Cardiac septum (tissue), 1 donor: ENCODE measurements at regions not wholly inside any gene's neighbourhood (a gene's known extent, or its start where the extent isn't known, plus 50 kb on each side); places are given as distances from the start of the nearest gene placed in this dataset.
"Not testable (repeated sequence)": the region's sequence is repeated elsewhere in the genome, so short reads cannot be mapped to it uniquely, and the experiment has no call there.

Experiments
- DNase-seq: peaks from one replicate; pipeline ENCODE4 v3.0.0-alpha.2; 2020; ENCODE audit warnings: low spot score
- intact Hi-C: fragments of 100-400 bp; cut with DNase I; formaldehyde crosslinking; loops from one replicate; pipeline ENCODE4 v1.14.0; 2022
- donor health status: DM: no; HTN: no; CAD: no.

DNA sequence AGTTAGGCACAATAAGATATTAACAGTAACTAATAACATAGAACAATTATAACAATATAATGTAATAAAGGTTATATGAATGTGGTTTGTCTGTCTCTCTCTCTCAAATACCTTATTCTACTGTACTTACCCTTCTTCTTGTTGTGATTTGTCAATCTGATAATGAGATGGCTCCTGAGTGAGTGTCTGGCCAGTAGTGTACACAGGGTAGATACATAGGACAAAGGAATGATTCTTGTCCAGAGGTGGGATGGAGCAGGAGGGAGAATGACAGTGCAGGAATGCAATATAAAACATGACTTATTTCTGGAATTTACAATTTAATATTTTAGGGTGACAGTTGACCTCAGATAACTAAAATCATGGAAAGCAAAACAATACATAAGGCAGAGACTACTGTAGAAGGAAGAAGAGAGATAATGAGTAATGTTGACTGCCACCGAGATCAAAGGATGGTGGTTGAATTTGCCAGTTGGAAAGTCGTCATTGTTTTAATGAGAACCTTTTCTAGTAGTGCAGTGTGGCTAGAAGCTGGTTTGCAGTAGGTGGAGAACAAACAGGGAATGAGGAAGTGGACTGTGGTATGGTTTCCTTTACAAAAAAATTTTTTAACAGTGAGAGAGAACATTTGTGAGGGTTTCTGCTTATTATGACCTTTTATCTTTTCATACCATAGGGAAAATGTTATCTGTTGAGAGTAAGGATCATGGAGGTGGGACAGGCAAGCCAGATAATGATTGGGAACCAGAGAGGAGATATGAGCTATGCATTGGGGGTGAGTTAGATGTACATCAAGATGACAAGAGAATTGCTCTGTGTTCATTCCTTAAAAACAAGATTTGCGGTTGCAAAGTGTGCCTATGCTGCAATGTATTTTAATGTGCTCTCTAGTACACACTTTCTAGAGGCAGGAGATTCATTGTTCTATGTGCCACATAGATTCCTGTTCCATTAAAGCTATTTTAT is 458.3 kb downstream of the BTG1 start:
- no peak for DNase-seq
- intact Hi-C loops = no loop called here

DNA sequence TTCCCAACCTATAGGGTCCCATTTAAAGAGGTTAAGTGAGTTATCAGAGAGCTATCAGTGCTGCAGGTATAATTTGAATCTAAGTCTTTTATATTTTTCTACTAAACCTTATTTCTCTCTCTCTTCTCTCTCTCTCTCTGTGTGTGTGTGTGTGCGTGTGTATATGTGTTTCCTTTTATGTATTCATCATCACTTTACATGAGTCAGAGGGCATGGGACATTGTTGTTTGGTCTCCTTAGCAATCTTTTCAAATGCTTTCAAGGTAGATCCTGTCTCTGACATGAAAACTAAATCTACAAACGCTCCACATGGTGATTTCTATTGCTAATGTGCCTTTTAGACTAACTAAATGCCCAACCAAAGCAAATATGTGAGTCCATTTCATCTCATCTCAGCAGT is 459.7 kb downstream of the BTG1 start:
- DNase-seq = no peak
- intact Hi-C loops = no loop called here

DNA sequence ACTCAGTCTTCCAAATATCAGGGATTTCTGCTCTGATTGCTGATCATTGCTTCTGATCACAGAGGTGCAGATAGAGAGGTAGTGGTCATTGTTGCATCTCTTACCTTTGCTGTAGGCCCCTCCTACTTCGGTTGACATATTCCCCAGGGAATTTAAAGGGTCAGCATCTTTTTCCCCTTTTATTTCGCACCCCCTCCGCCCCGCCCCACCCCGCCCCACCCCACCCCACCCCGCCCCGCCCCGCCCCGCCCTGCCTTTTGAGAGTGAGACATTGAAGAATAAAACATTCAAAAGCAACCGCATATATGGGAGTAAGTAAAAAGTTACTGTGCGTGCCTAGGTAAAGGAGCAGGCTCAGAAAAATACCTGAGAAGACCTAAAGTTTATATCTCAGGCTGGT is 463.9 kb downstream of the BTG1 start:
- intact Hi-C loops = no loop called here
- DNase-seq = no peak

DNA sequence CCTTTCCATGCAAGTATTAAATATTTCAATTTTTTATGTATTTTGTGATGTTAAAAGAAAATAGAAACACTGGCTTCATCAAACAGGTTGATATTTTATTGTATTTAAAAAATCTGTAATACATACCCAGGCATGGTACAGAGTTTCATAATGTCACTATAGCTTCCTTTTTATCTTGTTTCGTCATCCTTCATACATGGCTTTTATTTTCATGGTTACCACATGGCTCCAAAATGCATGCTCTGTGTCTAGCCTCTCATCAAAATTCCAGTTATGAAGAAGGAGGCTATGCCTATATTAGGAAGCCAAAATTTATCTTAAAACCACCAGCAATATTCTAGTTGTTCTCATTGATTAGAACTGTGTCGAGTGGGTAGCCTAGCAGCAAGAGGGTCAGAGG is 464.8 kb downstream of the BTG1 start:
- intact Hi-C loops = no loop called here

DNA sequence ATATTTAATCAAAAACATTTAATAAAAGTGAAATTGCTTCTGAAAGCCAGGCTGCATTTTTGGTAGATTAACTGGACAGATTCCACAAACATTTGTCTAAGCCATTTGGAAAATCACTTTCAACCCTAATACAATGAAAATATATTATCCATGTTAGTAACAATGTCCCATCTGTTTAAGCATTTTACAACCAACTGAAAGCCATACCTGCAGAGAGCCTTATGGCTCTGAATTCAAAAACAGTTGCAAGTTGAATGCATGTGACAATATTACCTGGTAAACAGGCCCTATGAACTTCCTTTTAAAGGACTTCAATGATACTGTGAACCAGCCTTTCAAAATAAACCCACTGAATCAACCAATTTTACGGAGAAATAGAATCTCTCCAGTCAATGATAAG is 468.1 kb downstream of the BTG1 start:
- DNase-seq = no peak
- intact Hi-C loops = no loop called here

More for the DNA sequence above, 464.8 kb downstream of the BTG1 start:
- DNase-seq = no peak

DNA sequence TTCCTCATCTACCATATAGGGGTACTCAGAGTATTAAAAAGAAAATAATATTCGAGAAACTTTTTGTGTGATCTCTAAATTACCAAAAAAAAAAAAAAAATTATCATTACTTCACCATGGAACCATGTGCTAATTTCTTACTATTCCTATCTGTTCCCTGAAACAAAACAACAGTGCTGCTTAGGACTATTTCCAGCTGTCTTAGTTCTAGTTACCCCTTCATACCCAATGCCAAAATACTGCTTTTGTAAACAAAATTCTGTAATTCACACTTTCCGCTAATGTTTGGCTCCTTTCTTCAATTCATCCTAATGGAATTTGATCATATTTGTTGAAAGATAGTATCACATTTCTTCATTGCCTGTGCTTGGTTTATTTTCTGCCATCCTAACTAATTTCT is 470.2 kb downstream of the BTG1 start:
- DNase-seq = no peak
- intact Hi-C loops = no loop called here

DNA sequence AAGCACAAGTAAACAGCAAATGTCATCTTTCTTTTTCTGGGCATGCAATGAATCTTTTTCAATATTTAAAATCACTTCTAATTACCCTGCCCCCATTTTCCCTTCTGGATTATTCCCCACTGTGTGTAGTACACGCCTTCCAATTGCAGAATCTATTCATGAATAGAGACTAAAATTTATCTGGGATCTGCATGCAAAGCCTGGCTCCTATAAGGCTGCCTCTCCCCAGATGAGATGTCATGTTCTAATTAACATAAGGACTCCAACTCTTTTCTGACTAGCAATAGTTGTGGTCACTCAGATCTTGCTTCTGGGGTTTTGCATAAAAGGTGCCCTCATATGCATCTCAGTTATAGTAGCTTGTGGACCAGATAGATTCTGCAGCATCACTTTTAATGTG is 473.5 kb downstream of the BTG1 start:
- DNase-seq = no peak
- intact Hi-C loops = no loop called here

DNA sequence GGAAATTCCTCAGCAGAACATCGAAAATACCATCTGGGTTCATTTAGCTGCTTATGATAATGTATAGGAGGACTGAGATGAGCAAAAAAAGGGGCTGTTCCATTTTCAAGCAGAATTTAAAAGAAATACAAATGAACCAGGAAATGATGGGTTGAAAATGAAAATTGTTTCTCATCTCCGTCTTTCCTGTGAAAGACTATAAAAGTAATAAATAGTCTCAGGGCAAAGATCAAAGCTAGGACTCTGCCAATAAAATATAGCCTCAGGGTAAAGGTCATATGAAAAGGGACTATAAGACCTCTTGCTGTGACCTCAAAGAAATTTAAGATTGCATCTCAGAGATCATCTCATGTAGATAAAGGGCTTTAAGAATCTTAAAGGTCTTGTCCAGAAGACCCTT is 478.0 kb downstream of the BTG1 start:
- no peak for DNase-seq
- intact Hi-C loops = no loop called here

DNA sequence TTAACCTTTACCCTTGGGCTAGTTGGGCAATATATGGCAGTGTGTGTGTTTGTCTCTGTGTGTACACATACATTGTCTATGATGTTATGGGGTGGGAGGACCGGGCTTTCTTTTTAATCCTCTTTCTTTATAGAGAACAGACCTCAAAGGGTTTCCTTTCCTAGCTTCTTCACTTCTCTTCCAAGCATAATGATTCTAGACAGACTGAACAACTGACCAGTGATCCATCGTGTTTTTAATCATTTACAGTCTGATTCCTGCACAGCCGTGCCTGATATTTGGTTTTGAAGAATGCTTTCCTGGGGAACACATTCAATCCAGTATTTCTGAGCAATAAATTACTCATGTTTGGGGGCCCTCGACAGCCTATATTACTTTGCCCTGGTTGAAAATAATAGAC is 481.1 kb upstream of the DCN start:
- DNase-seq = no peak
- intact Hi-C loops = no loop called here

DNA sequence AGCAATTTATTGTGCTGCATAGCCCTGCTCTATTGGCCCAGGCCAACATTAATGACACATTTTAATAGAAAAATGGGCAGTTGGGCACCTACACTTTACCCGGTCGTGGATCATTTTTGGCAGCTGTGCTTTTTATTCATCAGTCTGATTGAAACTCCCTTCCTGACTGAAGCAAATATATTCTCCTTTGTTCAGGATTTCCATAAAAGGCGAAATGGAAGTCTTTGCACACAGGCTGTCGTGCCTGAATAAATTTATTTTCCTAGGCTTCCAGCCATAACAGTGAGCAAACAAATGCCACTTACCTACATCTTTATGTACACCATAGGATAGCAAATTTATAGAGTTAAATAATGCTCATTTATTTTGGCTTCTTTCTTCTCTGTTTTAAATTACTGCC is 480.7 kb upstream of the DCN start:
- intact Hi-C loops = no loop called here
- DNase-seq = no peak

DNA sequence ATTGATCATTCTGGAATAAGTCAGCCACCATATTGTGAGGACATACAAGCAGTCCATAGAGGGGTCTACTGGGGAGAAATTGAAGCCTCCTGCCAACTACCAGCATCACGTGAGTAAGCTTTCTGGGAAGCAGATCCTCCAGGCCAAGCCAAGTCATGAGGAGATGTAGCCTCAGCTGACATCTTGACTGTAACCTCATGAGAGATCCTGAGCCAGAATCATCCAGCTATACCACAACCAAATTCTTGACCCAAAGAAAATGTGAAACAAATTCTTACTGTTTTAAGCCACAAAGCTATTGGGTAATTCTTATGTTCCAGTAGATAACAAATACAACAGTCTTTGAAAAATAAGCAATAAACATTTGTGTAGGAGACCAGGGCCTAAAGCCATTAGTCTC is 479.4 kb upstream of the DCN start:
- DNase-seq = no peak
- intact Hi-C loops = no loop called here

DNA sequence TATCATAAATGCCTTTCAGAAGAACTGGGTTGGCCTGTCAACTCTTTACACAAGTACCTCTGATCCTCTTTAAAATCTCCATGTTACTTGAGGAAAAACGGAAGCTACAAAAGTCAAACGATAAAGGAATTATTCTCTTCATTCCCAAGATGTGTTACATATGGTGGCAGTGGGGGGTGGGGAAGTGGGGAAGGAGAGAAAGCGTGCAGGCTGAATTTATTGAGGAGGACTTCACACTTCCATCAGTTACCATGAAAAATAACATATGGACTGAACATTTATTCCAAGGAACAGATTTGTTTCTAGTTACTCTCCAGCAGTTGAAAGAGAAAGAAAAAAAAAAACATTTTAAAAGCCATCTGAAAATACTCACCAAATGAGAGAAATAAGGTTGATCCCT is 474.4 kb upstream of the DCN start:
- DNase-seq = no peak

DNA sequence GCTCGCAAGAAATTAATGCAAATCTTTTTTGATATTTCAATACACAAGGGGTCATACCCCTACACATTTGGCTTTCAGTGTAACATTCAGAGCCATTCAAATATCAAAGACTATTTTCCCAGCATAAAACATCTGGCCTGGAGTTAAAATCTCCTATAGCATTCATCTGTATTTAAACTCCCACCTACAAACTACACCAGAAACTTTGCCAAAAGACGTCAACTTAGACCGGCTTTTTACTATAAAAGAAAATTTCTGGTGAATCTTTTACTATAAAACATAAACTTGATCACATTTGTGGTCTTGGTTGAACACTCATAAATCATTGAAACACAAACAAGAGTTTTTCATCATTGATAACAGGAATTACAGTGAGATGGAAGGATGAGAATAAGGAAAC is 473.3 kb upstream of the DCN start:
- DNase-seq = no peak
- intact Hi-C loops = no loop called here

More for the DNA sequence above, 474.4 kb upstream of the DCN start:
- intact Hi-C loops = no loop called here

DNA sequence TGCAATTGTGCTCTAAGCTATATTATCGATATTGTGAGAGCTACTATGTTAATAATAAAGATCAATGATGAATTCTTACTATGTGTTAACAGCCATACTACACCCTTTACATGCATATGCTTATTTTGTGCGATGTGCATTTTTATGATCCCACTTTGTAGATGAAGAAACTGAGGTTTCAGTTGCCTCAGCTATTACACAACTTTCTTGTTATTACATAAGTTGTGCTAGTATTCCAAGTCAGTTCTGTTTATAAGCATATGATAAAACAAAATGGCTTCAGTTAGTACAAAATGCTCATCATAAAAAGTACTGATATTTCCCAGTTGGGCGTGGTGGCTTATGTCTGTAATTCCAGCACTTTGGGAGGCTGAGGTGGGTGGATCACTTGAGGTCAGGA is 471.5 kb upstream of the DCN start:
- no peak for DNase-seq
- intact Hi-C loops = no loop called here

DNA sequence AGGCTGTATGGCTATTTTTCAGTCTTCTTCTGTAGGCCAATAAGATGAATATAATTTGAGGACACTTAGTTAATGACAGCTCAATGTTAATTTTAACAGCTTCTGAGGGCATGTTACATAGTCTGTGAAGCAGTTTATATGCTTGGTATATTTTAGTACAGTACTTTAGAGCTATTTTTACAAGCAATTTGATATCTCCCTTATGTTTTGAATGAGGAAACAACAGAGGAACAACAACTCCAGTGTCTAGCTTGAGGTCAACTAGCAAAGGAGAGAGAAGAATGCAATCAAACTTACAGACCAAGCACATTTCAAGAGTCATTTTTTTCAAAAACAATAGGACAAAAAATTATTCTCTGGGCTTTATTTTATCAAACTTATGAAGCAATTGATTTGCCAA is 469.1 kb upstream of the DCN start:
- DNase-seq = no peak
- intact Hi-C loops = no loop called here

DNA sequence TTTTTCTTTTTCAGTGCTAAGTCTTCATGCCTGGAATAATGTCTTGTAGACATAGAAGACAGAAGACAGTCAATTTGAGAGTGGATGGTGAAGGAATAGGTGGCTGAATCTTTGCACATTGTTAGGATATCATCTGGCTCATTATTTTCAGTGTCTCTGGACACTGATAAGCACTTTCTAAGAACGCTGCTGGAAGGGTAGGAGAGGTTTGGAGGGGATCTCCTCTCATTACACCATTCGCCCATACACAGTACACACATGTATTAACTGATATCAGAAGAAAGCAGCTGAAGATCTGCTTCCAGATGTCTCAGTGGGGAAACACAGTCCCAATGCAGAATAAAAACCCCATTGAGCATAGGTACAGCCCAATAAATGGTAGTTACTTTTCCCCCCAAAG is 461.1 kb upstream of the DCN start:
- no peak for DNase-seq
- intact Hi-C loops = no loop called here

DNA sequence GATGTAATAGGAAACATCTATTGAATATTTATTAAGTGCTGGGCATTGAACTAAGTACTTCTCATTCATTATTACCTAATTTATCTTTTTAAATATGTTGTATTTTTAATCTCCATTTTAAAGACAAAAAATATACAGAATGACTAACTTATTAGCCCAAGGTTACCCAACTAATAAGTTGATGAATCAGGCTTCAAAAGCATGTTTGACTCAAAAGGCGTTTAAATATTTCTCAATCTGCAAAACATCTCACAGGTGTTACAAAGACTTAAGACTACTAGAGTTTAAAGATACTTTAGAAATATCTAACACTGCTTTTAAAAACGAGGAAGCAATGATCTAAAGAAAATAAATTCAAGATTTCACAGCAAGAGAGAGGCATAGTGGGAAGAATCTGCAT is 457.4 kb upstream of the DCN start:
- DNase-seq = no peak
- intact Hi-C loops = no loop called here

DNA sequence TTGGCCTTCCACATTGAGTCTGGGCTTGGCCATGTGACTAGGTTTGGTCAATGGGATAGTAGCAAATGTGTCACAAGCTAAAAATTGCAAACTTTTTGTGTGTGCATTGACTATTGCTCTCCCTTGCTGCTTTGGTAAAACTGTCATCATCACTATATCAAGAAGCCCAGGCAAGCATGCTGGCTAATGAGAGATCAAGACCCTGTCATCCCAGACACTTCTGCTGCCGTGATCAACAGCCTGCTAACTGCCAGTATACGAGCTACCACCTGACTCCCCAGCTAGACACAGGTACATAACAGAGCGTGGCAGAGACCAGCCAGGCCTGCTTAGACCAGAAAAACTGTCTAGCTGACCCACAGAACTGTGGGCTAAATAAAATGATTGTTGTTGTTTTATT is 456.7 kb upstream of the DCN start:
- intact Hi-C loops = no loop called here
- DNase-seq = no peak

DNA sequence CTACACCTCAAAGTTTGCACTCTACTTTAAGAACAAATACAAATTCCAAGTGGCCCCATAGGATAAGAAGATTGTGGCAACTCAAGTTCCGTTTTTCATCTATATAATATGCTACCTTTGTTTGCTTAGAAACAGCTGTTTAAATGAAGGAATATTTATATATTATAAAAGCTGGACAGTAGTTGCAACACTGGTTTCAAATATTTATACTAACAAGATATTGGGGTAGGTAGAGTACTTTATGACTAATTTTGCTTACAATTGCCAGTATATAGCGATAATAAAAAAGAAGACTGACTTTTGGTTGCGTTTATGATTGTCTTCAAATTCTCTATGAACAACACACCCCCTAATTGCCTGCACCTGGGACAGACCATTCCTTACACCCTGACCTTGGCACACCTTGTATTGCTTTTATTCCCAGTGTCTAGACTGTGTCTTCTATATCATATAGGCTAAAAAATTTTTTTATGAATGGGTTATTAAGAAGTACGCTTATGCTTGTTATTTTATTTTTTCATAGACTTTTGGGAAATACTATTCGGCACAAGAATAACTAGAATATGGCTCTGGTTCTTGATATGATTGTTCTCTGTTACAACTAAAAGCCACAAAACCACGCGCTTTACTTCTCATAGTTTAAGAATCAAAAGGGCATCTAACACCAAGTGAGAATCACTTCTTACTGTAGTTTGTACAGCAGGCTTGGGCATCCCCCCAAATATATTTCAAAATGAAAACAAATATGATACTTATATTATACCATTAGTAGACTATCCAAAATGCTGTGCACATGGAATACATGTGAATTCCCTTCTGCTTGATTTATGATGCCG is 455.4 kb upstream of the DCN start:
- intact Hi-C loops = no loop called here
- DNase-seq = no peak

DNA sequence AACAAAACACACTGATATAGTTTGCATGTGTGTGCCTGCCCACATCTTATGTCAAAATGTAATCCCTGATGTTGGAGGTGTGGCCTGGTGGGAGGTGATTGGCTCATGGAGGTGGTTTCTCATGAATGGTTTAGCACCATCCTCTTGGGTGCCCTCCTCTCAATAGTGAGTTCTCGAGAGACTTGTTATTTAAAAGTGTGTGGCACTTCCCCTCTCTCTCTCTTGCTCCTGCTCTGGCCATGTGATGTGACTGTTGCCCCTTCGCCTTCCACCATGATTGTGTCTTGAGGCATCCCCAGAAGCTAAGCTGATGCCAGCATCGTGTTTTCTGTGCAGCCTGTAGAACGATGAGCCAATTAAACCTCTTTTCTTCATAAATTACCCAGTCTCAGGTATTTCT is 454.1 kb upstream of the DCN start:
- intact Hi-C loops = no loop called here
- DNase-seq = no peak

DNA sequence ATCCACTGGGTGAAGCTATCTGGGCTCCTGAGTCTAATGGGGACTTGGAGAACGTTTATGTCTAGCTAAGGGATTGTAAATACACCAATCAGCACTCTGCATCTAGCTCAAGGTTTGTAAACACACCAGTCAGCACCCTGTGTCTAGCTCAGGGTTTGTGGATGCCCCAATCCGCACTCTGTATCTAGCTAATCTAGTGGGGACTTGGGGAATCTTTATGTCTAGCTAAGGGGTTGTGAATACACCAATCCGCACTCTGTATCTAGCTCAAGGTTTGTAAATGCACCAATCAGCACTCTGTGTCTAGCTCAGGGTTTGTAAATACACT is 451.7 kb upstream of the DCN start:
- intact Hi-C loops, DNase-seq: not testable (repeated sequence)
